Erythroblast (primary cell): ENCODE measurements at regions not wholly inside any gene's neighbourhood (a gene's known extent, or its start where the extent isn't known, plus 50 kb on each side); places are given as distances from the start of the nearest gene placed in this dataset.

Experiments
- DNase-seq, 2 experiments: peaks; one replicate each; lab custom pipeline; 2025; lab: John Stamatoyannopoulos, UW
- GATA1 ChIP-seq: IDR thresholded peaks from 2 replicates; pipeline ENCODE4 v1.6.1; 2011; ENCODE audit warnings: low read depth, mild to moderate bottlenecking, control low read depth, low read length, moderate library complexity
- POLR2A ChIP-seq: IDR thresholded peaks from 2 replicates; pipeline ENCODE4 v1.6.1; 2011; ENCODE audit warnings: mild to moderate bottlenecking, low read length

GRCh38 chr12:124663771-124664366 lies 96.5 kb upstream of the NCOR2 start:
- DNase-seq = no peak
- TF ChIP-seq GATA1 (no peak), POLR2A (no peak)

GRCh38 chr12:124663206-124663605 lies 95.8 kb upstream of the NCOR2 start:
- DNase-seq = no peak
- no peak for TF ChIP-seq POLR2A
- no peak for TF ChIP-seq GATA1

- TF ChIP-seq POLR2A = no peak
- TF ChIP-seq GATA1 = no peak
Observed at GRCh38 chr12:124661341-124661740, 93.9 kb upstream of the NCOR2 start.

GRCh38 chr12:124660851-124661250 lies 93.4 kb upstream of the NCOR2 start:
- DNase-seq = no peak
- no peak for TF ChIP-seq POLR2A
- no peak for TF ChIP-seq GATA1

More at GRCh38 chr12:124661341-124661740, 93.9 kb upstream of the NCOR2 start:
- no peak for DNase-seq

DNA sequence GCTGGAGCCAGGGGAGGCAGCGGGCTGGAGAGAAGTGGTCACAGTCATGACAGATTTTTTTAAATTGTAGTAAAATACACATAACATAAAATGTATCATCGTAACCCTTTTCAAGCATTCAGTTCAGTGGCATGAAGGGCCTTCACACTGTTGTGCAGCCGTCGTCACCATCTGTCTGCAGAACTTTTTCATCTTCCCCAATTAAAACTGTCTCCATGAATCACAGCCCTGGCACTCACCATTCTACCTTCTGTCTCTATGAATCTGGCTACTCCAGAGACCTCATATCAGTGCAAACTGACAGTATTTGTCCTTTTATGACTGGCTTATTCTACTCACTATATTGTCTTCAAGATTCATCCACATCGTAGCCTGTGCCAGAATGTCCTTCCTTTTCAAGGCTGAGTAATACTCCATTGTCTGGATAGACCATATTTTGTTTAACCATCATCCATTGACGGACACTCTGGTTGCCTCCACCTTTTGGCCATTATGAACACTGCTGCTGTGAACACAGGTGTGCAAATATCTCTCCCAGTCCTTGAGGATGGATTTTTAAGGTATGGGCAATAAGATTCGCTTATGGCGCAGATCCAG lies 91.5 kb upstream of the NCOR2 start:
- TF ChIP-seq POLR2A (no peak), GATA1 (no peak)
- no peak for DNase-seq

GRCh38 chr12:124658302-124658701 lies 90.9 kb upstream of the NCOR2 start:
- no peak for DNase-seq
- TF ChIP-seq GATA1 = no peak
- no peak for TF ChIP-seq POLR2A

GRCh38 chr12:124656947-124657434 lies 89.6 kb upstream of the NCOR2 start:
- DNase-seq = no peak
- no peak for TF ChIP-seq GATA1
- no peak for TF ChIP-seq POLR2A

- DNase-seq = no peak
- TF ChIP-seq POLR2A = no peak
- TF ChIP-seq GATA1 = no peak
Observed at GRCh38 chr12:124655698-124656516, 88.5 kb upstream of the NCOR2 start.

DNA sequence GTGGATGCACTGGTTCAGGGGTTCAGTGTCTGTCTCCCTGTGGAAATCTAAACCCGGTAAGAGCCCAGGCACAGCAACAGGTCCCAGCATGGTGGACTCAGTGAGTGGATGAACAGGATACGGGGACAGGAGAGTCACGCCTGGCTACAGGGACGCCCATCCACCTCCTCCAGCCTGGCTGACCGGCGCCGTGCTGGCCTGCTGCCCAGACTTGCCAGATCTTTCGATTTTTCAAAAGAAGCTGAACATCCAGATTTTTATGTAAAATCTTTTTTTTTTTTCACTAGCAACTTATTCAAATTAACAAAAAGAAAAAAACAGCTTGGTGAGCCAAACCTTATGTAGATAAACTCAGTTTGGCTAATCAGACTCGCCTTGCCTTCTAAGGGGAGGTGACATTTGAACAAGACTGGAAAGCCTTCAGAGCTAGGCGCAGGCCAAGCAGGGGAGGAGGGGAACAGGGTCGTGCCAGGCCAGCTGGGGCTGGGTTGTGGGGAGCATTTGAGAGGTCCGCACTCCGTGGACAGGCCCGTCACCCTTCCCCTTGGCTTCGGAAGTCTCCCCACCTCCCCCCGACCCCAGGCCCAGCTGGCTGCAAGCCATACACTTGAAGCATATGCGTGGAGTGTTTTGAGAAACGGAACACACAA lies 87.8 kb upstream of the NCOR2 start:
- TF ChIP-seq POLR2A = no peak
- no peak for DNase-seq

GRCh38 chr12:124654666-124655047 lies 87.2 kb upstream of the NCOR2 start:
- TF ChIP-seq GATA1 (no peak), POLR2A (no peak)

DNA sequence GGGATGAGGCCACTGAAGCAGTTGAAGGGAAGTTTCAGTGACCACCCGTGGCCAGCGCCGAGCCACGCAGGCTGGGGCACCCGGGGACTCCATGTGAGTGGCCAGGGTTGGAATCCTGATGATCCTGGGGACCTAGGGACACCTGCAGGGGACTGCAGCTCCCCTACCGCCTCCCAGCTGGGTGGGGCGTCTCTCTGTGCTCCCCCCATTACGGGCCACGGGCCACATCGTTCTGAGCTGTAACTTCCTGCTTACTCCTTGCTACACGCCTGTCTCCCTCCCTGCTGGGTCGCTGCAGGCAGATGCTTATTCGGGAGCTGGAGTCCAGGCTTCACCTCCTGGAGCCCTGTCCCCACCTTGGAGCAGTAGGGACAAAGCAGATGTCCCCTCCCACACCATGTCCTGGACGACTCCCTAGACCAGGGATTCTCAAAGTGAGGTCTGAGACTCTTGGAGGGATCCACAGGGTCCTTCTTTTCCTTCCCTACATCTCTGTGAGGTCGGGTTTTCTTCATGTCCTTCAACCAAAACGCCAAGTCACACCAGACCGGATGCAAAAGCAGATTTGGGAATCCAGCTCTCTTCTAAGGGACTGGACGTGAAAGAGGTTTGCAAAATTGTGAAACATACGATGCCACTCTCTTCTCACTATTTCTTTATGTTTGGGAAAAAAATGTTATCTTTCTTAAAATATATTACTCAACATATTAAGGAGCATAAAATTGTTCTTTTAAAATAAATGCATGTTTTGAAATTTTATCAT lies 85.9 kb upstream of the NCOR2 start:
- DNase-seq = no peak
- TF ChIP-seq GATA1 = no peak
- no peak for TF ChIP-seq POLR2A

More at GRCh38 chr12:124654666-124655047, 87.2 kb upstream of the NCOR2 start:
- no peak for DNase-seq

GRCh38 chr12:124652661-124653060 lies 85.2 kb upstream of the NCOR2 start:
- TF ChIP-seq POLR2A = no peak
- no peak for DNase-seq
